ENCODE measurements at regions not wholly inside any gene's neighbourhood (a gene's known extent, or its start where the extent isn't known, plus 50 kb on each side); places are given as distances from the start of the nearest gene placed in this dataset.
"Not testable (repeated sequence)": the region's sequence is repeated elsewhere in the genome, so short reads cannot be mapped to it uniquely, and the experiment has no call there.

GRCh38 chr11:33984682-33985389 is 66.7 kb upstream of the CAPRIN1 start:
- ATAC-seq (no peak), DNase-seq (no peak)
- Mint-ChIP-seq H3K4me1 (peaks cover 5% of the 10 kb centered on the region), H3K27ac (no peak overlapping the region), H3K4me3 (no peak overlapping the region), H3K36me3 (ENCODE audit: low read depth) (no peaks in the 10 kb centered on the region), H3K27me3 (peaks cover 30% of the 10 kb centered on the region)
- H3K9me3 ChIP-seq (ENCODE audit: control insufficient read depth, low read length, poor library complexity, severe bottlenecking), result no peaks in the 10 kb centered on the region

DNA sequence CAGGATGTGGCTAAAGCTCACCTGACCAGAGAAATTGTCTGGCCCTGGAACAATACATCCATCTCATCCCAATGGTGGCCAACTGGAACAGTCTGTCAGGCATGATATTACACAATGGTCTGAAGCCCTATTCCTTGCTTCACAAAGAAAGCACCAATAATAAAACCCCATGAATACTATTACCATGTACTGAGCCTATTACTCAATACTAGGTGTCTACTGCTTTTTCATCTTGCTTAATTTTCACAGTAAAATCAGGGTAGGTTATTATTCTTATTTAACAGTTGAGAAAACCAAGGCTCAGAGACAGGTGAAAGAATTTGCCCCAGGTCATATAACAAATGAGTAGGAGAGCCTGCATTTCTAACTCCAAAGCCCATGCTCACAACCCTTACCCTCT is 68.9 kb upstream of the CAPRIN1 start:
- no peaks in the 10 kb centered on the region for H3K36me3 Mint-ChIP-seq (ENCODE audit: low read depth)
- H3K4me3 Mint-ChIP-seq, result no peak overlapping the region
- H3K9me3 ChIP-seq (ENCODE audit: control insufficient read depth, low read length, poor library complexity, severe bottlenecking), result no peaks in the 10 kb centered on the region
- peaks cover 40% of the 10 kb centered on the region for H3K27me3 Mint-ChIP-seq
- DNase-seq (no peak), ATAC-seq (no peak)
- no peak overlapping the region for H3K27ac Mint-ChIP-seq
- H3K4me1 Mint-ChIP-seq, result peaks cover 2% of the 10 kb centered on the region

DNA sequence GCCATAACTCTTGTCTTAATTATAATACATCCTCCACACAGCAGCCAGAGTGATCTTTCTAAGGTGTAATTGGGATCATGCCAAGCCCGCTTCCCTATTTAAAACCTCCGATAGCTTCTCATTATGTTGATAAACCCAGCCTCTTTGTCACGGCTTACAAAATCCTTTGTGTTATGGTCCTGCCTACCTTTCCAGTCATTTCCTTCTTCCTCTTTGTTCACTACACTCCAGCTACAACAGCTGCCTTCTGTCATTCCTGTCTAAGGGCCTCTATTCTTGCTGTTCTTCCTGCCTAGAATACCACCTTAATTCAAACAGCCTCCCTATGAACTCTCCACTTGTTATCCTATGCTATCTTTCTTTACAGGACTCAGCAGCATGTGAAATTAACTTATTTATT is 70.6 kb upstream of the CAPRIN1 start:
- Mint-ChIP-seq H3K4me3 (no peak overlapping the region), H3K4me1 (peaks cover 2% of the 10 kb centered on the region), H3K27ac (no peak overlapping the region), H3K36me3 (ENCODE audit: low read depth) (no peaks in the 10 kb centered on the region), H3K27me3 (peaks cover 40% of the 10 kb centered on the region)
- DNase-seq (no peak), ATAC-seq (no peak)
- H3K9me3 ChIP-seq (ENCODE audit: control insufficient read depth, low read length, poor library complexity, severe bottlenecking), result no peaks in the 10 kb centered on the region

GRCh38 chr11:33978376-33978775 is 73.2 kb upstream of the CAPRIN1 start:
- H3K27ac Mint-ChIP-seq, result no peak overlapping the region
- H3K4me1 Mint-ChIP-seq, result peaks cover 5% of the 10 kb centered on the region
- no peaks in the 10 kb centered on the region for H3K9me3 ChIP-seq (ENCODE audit: control insufficient read depth, low read length, poor library complexity, severe bottlenecking)
- H3K27me3 Mint-ChIP-seq, result peaks cover 41% of the 10 kb centered on the region
- H3K4me3 Mint-ChIP-seq, result no peak overlapping the region
- DNase-seq, result no peak
- no peaks in the 10 kb centered on the region for H3K36me3 Mint-ChIP-seq (ENCODE audit: low read depth)
- no peak for ATAC-seq

DNA sequence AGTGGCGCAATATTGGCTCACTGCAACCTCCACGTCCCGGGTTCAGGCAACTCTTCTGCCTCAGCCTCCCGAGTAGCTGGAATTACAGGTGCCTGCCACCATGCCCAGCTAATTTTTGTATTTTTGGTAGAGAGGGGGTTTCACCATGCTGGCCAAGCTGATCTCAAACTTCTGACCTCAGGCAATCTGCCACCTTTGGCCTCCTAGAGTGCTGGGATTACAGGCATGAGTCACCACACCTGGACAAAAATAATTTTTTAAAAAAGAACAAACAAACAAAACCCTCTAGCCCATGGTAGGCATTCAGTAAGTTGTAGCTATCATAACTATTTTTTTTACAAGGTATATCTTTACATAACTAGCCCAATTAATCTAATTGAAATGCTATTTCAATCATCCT is 73.9 kb upstream of the CAPRIN1 start:
- ATAC-seq (no peak), DNase-seq (no peak)
- Mint-ChIP-seq H3K27ac (no peak overlapping the region), H3K4me1 (peaks cover 5% of the 10 kb centered on the region), H3K27me3 (peaks cover 41% of the 10 kb centered on the region), H3K4me3 (no peak overlapping the region), H3K36me3 (ENCODE audit: low read depth) (no peaks in the 10 kb centered on the region)
- H3K9me3 ChIP-seq (ENCODE audit: control insufficient read depth, low read length, poor library complexity, severe bottlenecking), result no peaks in the 10 kb centered on the region

DNA sequence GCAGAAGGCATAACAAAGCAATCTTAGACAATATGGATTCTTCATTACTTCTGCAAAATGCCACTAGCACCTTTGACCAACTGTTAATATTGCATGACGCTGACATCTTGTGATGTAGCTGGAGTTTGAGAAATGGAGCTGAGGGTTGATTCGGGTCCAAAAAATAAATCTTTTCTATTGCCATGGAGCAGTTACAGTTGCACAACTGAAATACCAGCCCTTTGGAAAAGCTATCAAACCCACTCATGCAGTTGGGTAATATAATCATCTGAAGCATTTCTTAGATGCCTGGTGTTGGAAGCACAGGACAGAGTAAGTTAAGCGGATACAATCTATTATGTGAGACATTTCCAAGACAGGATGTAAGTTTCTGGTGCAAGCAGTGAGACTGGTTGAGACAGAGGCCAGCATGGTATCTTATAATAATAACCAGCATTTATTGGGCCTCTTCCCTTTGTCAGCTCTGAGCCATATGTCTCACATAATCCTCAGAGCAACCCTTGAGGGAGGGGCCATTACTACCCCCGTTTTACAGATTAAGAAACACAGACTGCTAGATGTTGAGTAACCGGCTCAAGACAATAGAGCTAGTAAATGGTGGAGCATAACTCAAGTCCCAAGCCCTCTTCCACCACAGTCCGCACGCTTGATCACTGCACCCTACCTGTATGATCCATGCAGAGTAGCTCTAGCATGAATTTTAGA is 74.9 kb upstream of the CAPRIN1 start:
- no peaks in the 10 kb centered on the region for H3K36me3 Mint-ChIP-seq (ENCODE audit: low read depth)
- H3K4me1 Mint-ChIP-seq, result peaks cover 5% of the 10 kb centered on the region
- H3K4me3 Mint-ChIP-seq, result no peak overlapping the region
- H3K27me3 Mint-ChIP-seq, result peaks cover 45% of the 10 kb centered on the region
- ATAC-seq (no peak), DNase-seq (no peak)
- no peak overlapping the region for H3K27ac Mint-ChIP-seq
- H3K9me3 ChIP-seq (ENCODE audit: control insufficient read depth, low read length, poor library complexity, severe bottlenecking), result no peaks in the 10 kb centered on the region

DNA sequence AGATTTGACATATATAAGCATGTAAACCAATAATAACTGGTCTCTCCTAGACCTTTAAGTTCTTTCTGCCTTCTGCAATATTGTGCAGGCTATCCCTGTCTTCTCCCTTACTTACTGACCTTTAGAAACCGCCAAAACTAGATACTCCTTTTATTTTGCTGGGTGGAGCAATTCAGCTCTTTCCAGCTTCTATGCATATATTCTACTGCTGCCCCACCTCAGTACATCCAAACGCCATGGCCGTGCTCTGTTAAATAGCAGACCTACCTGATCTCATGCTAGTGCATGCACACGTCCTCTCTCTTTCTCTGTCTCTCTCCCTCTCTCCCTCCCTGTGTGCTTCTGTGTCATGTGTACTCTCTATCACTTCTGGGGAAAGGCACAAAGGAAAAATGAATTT is 76.7 kb upstream of the CAPRIN1 start:
- no peaks in the 10 kb centered on the region for H3K9me3 ChIP-seq (ENCODE audit: control insufficient read depth, low read length, poor library complexity, severe bottlenecking)
- Mint-ChIP-seq H3K27ac (no peak overlapping the region), H3K27me3 (peaks cover 46% of the 10 kb centered on the region), H3K36me3 (ENCODE audit: low read depth) (no peaks in the 10 kb centered on the region), H3K4me3 (no peak overlapping the region), H3K4me1 (peaks cover 2% of the 10 kb centered on the region)
- no peak for ATAC-seq
- DNase-seq, result no peak

DNA sequence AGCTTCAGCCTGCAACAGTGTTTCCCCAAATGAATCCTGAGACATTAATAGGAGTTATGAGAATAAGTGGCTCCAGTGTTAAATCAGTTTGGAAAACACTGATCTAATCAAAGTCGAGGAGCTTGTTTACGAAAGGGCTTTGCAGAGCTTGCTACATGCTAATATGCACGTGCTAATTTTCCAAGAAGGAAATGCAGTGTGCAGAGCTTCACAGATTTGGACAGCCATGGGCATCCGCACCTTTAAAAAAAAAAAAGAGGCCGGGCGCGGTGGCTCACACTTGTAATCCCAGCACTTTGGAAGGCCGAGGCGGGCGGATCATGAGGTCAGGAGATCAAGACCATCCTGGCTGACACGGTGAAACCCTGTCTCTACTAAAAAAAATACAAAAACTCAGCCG is 79.7 kb upstream of the LMO2 start:
- not testable (repeated sequence) for H3K9me3 ChIP-seq (ENCODE audit: control insufficient read depth, low read length, poor library complexity, severe bottlenecking); H3K27ac Mint-ChIP-seq; H3K4me3 Mint-ChIP-seq; H3K4me1 Mint-ChIP-seq; H3K36me3 Mint-ChIP-seq (ENCODE audit: low read depth); DNase-seq; ATAC-seq
- H3K27me3 Mint-ChIP-seq, result peaks cover 46% of the 10 kb centered on the region

- no peak overlapping the region for H3K27ac Mint-ChIP-seq
- H3K27me3 Mint-ChIP-seq, result peaks cover 47% of the 10 kb centered on the region
- no peak overlapping the region for H3K4me3 Mint-ChIP-seq
- peaks cover 1% of the 10 kb centered on the region for H3K36me3 Mint-ChIP-seq (ENCODE audit: low read depth)
- DNase-seq (no peak), ATAC-seq (no peak)
- peaks cover 5% of the 10 kb centered on the region for H3K4me1 Mint-ChIP-seq
- H3K9me3 ChIP-seq (ENCODE audit: control insufficient read depth, low read length, poor library complexity, severe bottlenecking), result no peaks in the 10 kb centered on the region
These were observed 79.1 kb upstream of the LMO2 start for GRCh38 chr11:33970984-33971466.

DNA sequence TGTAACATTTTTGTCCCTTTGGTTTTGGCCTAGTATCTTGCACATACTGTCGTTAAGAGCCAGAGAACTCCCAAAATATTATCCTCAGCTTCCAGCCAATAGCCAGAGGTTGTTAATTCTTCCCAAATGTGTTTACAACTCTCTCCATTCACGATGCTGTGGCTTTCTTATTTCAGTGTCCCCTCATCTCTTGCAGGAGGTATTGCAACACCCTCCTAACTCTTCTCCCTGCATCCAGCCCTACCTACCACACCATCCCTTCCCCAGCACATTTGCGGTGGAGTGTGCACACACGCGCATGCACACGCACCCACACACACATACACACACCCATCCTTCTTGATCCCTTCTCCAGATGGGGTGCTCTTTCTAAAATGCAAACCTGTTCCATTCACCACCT is 75.6 kb upstream of the LMO2 start:
- Mint-ChIP-seq H3K27me3 (peaks cover 53% of the 10 kb centered on the region), H3K4me3 (no peak overlapping the region), H3K36me3 (ENCODE audit: low read depth) (peaks cover 2% of the 10 kb centered on the region), H3K4me1 (peaks cover 2% of the 10 kb centered on the region), H3K27ac (no peak overlapping the region)
- no peak for ATAC-seq
- DNase-seq, result no peak
- no peaks in the 10 kb centered on the region for H3K9me3 ChIP-seq (ENCODE audit: control insufficient read depth, low read length, poor library complexity, severe bottlenecking)

DNA sequence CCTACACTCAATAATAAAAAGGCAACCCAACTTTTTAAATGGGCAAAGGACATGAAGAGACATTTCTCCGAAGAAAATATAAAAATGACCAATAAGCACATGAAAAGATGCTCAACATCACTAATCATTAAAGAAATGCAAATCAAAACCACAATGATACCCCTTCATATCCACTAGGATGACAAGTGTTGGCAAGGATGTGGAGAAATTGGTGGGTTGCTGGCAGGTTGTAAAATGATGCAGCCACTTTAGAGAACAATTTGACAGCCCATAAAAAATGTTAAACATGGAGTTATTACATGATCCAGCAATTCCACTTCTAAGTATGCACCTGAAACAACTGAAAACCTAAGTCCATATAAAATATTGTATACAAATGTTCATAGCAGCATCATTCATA is 73.2 kb upstream of the LMO2 start:
- ATAC-seq, result no peak
- DNase-seq, result no peak
- no peak overlapping the region for H3K4me3 Mint-ChIP-seq
- peaks cover 45% of the 10 kb centered on the region for H3K27me3 Mint-ChIP-seq
- peaks cover 2% of the 10 kb centered on the region for H3K36me3 Mint-ChIP-seq (ENCODE audit: low read depth)
- peaks cover 2% of the 10 kb centered on the region for H3K4me1 Mint-ChIP-seq
- no peak overlapping the region for H3K27ac Mint-ChIP-seq
- no peaks in the 10 kb centered on the region for H3K9me3 ChIP-seq (ENCODE audit: control insufficient read depth, low read length, poor library complexity, severe bottlenecking)

GRCh38 chr11:33959855-33960400 is 68.1 kb upstream of the LMO2 start:
- Mint-ChIP-seq H3K4me3 (no peak overlapping the region), H3K36me3 (ENCODE audit: low read depth) (no peaks in the 10 kb centered on the region), H3K27me3 (peaks cover 34% of the 10 kb centered on the region), H3K27ac (no peak overlapping the region), H3K4me1 (no peaks in the 10 kb centered on the region)
- no peak for DNase-seq
- ATAC-seq, result no peak
- no peaks in the 10 kb centered on the region for H3K9me3 ChIP-seq (ENCODE audit: control insufficient read depth, low read length, poor library complexity, severe bottlenecking)

- H3K36me3 Mint-ChIP-seq (ENCODE audit: low read depth), result no peaks in the 10 kb centered on the region
- no peak overlapping the region for H3K4me3 Mint-ChIP-seq
- no peaks in the 10 kb centered on the region for H3K9me3 ChIP-seq (ENCODE audit: control insufficient read depth, low read length, poor library complexity, severe bottlenecking)
- DNase-seq, result no peak
- no peak for ATAC-seq
- H3K4me1 Mint-ChIP-seq, result no peaks in the 10 kb centered on the region
- H3K27ac Mint-ChIP-seq, result no peak overlapping the region
- peaks cover 40% of the 10 kb centered on the region for H3K27me3 Mint-ChIP-seq
These were observed 65.5 kb upstream of the LMO2 start for GRCh38 chr11:33957304-33957917.
